ENCODE measurements at regions not wholly inside any gene's neighbourhood (a gene's known extent, or its start where the extent isn't known, plus 50 kb on each side); places are given as distances from the start of the nearest gene placed in this dataset.

DNA sequence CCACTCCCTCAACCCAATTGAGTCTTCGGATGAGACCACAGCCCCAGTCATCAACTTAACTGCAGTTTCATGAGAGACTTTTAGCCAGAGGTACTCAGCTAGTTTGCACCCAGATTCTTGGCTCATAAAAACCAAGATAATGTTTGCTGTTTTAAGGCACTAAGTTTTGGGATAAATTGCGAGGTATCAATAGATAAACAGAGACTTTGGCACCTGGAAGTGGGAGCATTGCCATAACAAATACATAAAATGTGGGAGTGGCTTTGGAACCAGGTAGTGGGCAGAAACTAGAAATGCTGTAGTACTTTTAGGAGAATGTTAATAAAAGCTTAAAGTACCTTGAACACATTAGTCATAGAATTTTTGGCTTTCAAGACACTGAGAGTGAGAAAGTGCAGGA, 439.8 kb downstream of the SH3GL2 start:
- no peak overlapping the region for H4K91ac ChIP-seq (ENCODE audit: insufficient read length, low read depth, low read length)
- Mint-ChIP-seq H3K27ac (no peak overlapping the region), H3K27me3 (ENCODE audit: low read depth) (peaks cover 2% of the 10 kb centered on the region; the same call in 1 of the 2 replicates), H3K4me1 (peaks cover 8 to 12% of the 10 kb centered on the region in 2 experiments), H3K36me3 (ENCODE audit: insufficient read depth in 1 of 3, low read depth in 3 of 3) (peaks cover 0 to 9% (median 0%) of the 10 kb centered on the region in 3 experiments; a peak in 2 of 7 replicates), H3K9me3 (peaks cover 4 to 10% of the 10 kb centered on the region in 2 experiments), H3K4me3 (no peak overlapping the region)
- H3K4ac ChIP-seq (ENCODE audit: low read depth, low read length) = no peak overlapping the region
- no peak overlapping the region for H2BK12ac ChIP-seq (ENCODE audit: insufficient read length, low read depth, low read length)
- H3K27me3 ChIP-seq (ENCODE audit: insufficient read depth, low read length) = no peaks in the 10 kb centered on the region
- no peak overlapping the region for H2BK5ac ChIP-seq (ENCODE audit: insufficient read length, low read length)
- H3K9me3 ChIP-seq (ENCODE audit: control insufficient read depth, low read depth, low read length) = no peaks in the 10 kb centered on the region
- no peak overlapping the region for H2BK120ac ChIP-seq (ENCODE audit: low read depth, low read length, poor library complexity, severe bottlenecking)
- no CpG with 5 or more reads among the region's 2 CpGs for WGBS (ENCODE audit: extremely low coverage, insufficient read length, low lambda C conversion rate)
- H3K14ac ChIP-seq (ENCODE audit: insufficient read depth, low read length) = no peak overlapping the region
- no peak overlapping the region for H3K27ac ChIP-seq (ENCODE audit: insufficient read length, low read depth, low read length)
- H3K4me2 ChIP-seq (ENCODE audit: insufficient read depth, insufficient read length, low read length) = no peak overlapping the region
- H3K18ac ChIP-seq (ENCODE audit: insufficient read length, low read depth, low read length) = no peak overlapping the region
- no peak overlapping the region for H2AK5ac ChIP-seq (ENCODE audit: insufficient read length, low read length)
- no peaks in the 10 kb centered on the region for H3K79me2 ChIP-seq (ENCODE audit: insufficient read depth, low read length)
- no peak overlapping the region for H2BK15ac ChIP-seq (ENCODE audit: low read depth, low read length)
- no peaks in the 10 kb centered on the region; the same call in 1 of the 2 replicates for H3K4me1 ChIP-seq (ENCODE audit: insufficient read depth, low read length)
- no peak overlapping the region for H4K5ac ChIP-seq (ENCODE audit: insufficient read length, low read depth, low read length)
- no peaks in the 10 kb centered on the region for H4K20me1 ChIP-seq (ENCODE audit: control insufficient read depth, insufficient read depth, insufficient read length)
- H3K23ac ChIP-seq (ENCODE audit: insufficient read length, low read depth, low read length) = no peak overlapping the region
- H3K9ac ChIP-seq (ENCODE audit: extremely low read depth, insufficient read length, low read length) = no peak overlapping the region
- H3T11ph ChIP-seq (ENCODE audit: low read length) = no peak overlapping the region
- DNase-seq = no peak
- H4K8ac ChIP-seq (replicated peaks; ENCODE audit: insufficient read length, low read depth, low read length) = no peak overlapping the region
- no peak overlapping the region for H3K56ac ChIP-seq (ENCODE audit: insufficient read length, low read depth, low read length)
- no peaks in the 10 kb centered on the region for H3K79me1 ChIP-seq (ENCODE audit: insufficient read depth, low read depth, low read length, poor library complexity, severe bottlenecking)
- H2BK20ac ChIP-seq (ENCODE audit: low read depth, low read length, poor library complexity, severe bottlenecking) = no peak overlapping the region
- H3K23me2 ChIP-seq (ENCODE audit: insufficient read length, low read depth, low read length, poor library complexity, severe bottlenecking) = no peaks in the 10 kb centered on the region
- TF ChIP-seq, protein P1, sequence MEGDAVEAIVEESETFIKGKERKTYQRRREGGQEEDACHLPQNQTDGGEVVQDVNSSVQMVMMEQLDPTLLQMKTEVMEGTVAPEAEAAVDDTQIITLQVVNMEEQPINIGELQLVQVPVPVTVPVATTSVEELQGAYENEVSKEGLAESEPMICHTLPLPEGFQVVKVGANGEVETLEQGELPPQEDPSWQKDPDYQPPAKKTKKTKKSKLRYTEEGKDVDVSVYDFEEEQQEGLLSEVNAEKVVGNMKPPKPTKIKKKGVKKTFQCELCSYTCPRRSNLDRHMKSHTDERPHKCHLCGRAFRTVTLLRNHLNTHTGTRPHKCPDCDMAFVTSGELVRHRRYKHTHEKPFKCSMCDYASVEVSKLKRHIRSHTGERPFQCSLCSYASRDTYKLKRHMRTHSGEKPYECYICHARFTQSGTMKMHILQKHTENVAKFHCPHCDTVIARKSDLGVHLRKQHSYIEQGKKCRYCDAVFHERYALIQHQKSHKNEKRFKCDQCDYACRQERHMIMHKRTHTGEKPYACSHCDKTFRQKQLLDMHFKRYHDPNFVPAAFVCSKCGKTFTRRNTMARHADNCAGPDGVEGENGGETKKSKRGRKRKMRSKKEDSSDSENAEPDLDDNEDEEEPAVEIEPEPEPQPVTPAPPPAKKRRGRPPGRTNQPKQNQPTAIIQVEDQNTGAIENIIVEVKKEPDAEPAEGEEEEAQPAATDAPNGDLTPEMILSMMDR (conservative IDR thresholded peaks at IDR 0.05) = no peak
- no peak overlapping the region for H2AFZ ChIP-seq (ENCODE audit: low read length)
